GM19023 (cell line): ENCODE measurements at regions not wholly inside any gene's neighbourhood (a gene's known extent, or its start where the extent isn't known, plus 50 kb on each side); places are given as distances from the start of the nearest gene placed in this dataset.

Experiments used
- ATAC-seq: cut with Tn5 transposase; IDR thresholded peaks from one replicate; pipeline ENCODE4 v1.9.1; 2021; ENCODE audit warnings: mild to moderate bottlenecking, moderate library complexity; ENCODE audit not compliant: unreplicated experiment

- no peak for ATAC-seq
Observed at GRCh38 chr4:60808726-60809485, 391.2 kb upstream of the ADGRL3 start.

DNA sequence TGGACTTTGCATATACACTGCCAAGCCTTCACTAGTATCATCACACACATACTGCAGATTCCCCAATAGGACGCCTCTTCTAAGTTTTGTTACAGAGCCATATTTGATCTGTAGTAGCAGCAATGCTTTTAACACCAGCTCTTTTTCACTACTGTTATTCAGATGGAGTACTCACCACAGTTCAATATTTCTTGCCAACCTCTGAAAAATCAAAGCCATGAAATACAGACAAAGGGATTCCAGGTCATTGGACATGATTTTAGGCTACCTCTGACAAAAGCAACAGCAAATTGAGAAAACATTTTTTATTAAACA lies 390.7 kb upstream of the ADGRL3 start:
- ATAC-seq: no peak

DNA sequence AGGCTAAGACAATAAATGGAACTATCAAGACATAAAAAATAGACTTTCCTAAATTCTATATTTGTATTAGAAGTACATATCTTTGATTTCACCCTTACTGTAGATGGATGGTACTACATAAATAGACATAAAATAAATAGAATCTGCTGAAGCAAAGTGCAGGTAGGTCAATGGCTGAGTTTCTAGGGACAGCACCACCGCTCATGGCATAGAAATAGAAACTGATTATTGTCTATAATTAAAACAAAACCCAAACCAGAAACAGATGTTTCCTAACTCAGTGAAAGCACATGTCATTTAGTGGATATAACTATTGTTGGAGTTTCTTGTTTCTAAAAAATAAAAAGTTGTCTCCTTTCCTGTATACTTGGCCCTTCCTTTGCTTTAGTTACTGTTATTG lies 387.3 kb upstream of the ADGRL3 start:
- ATAC-seq: no peak

DNA sequence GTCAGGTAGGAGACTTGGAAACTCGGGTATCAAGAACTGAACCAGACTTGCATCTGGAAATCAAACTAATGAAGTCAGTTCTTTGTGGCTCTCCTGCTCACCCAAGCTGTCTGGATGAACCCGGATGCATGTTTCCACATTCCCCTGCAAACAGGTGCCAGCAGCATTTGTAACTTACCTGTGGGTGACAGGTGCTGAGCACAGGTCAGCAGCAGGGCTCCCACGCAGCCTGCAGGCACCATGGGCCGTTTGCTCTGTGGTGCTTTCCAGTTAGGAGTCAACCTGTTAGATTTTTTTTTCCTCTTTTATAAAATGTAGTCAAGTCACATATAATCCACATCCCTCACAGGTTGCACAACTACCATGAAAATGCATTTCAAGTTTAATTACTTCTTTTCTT lies 385.6 kb upstream of the ADGRL3 start:
- no peak for ATAC-seq

DNA sequence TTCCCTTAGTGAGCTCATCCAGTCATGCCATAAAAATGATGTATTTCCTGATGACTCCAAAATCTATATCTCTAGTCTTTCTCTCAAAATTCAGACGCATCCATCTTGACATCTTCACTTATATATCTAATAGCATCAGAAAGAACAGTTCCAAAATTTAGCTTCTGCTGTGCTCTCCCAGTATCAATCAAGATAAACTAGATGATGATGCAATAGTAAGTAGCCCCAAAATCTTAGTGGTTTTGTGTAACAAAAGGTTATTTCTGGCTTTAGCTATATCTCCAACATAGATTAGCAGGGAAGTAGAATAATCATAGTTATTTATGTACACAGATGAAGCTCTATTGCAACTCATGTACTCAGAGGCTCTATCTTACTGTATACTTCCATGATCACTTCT lies 382.5 kb upstream of the ADGRL3 start:
- ATAC-seq: no peak

DNA sequence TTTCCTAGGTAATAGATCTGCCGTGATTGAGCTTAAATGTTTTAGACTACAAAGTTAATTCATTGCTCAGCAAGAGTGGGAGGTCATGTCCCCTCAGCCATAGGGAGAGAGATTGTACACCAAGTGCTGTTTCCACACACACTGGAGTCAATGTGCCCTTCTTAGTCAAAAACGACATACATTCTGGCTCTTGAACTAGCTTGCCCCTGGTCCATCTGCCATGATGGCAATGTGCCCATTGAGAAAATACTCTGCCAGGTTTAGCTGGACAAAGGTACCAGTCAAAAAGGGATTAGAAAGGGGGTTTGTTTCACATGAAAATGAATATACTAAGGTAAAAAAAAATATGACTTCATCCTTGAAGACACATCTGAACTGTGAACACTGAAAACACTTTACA lies 377.1 kb upstream of the ADGRL3 start:
- no peak for ATAC-seq

DNA sequence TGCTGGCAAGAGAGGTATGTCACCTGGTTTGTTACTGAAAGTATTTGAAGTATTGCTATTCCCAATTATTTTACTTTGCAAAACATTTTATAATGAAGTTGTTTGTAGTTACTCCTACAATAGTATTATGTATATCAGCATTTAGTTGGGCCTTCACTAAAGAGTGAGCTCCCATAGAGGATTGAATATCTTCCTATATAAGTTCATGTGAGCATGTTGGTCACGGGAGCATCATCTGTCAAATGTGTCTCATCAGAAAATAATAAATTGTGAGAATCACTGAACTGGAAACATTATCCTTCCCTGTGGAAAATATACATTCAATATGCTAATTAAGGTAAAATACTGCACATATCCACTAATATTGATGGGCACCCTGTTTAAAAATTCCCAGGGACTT lies 360.1 kb upstream of the ADGRL3 start:
- no peak for ATAC-seq

- no peak for ATAC-seq
Observed at GRCh38 chr4:60846678-60847077, 353.4 kb upstream of the ADGRL3 start.

DNA sequence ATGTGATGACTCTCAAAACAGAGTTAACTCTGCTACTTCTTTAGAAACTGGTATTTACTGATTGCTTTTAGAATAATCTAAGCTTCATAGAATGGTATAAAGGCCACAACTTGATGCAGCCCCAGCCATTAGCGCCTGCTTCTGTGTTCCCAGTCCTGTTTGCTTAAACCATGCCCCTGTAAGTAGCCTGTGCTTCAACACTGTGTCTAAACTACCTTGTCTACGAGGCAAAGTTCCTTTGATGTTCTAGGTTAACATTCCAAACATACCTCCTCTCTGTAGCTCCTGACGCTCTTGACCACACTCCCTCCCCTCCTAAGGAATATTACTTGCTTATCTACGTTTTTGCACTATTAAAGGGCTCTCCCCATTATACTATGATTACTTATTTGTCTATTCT lies 352.5 kb upstream of the ADGRL3 start:
- no peak for ATAC-seq

DNA sequence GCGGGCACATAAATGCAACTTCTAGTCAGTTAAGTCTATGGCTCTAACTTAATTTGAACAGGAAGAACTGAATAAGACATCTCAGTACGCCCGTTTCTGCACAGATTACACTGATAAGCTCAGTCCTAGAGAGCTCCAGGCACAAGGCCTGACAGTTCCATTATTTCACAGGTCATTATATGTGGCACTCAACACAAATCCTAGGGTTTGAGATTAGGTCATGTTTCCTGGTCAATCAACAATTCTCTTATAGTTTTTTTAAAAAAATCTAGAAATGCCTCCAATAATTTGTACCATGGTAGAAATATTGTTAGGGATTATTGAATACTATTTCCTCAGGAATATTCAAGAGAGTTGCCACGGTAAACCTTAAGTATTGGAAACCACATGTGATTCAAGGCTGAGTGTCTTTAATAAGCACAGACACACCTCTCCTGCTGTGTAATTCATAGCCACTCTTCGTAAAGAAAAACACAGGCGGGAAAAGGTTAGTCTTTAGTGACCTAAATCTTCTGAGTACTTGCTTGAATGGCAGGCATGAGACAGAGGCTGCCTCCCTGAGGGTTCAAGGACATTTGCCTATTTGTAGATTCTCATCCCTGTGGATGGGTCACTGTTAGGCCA lies 342.9 kb upstream of the ADGRL3 start:
- ATAC-seq: no peak

DNA sequence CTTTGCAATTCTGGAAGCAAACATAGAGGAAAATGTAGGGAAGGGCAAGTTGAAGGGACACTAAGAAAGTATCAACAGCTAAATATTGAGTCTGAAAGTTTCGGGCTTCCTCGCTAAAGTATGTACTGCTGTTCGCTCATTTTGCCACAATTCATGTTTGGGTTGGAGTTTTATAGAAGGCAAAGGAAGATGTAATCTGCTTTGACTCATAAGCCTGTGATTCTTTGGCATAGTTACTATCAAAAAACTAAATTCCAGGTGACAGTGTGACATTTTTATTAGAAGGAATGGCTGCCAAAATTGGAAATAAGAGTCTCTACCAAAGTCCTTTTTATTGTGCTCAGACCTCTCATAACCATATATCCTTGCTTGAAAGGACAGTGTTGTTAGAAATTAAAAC lies 336.7 kb upstream of the ADGRL3 start:
- ATAC-seq: no peak

DNA sequence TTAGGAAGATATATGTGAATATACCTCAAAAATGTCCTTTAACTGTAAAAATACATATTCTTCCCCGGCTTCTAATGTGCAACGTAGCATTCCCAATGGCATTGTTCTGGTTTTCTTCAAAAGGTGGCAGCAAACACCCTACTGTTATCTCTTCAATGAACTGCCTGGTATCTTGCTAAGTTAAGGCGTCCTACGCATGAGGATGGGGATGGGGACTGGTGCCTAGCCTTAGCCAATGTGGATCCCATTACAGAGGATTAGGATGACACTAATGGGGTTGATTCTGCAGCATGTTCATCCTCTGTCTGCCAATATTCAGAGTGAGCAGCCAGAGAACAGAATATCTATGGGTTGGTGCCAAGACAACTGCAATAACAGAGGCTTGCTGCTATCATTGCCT lies 334.9 kb upstream of the ADGRL3 start:
- ATAC-seq: no peak

DNA sequence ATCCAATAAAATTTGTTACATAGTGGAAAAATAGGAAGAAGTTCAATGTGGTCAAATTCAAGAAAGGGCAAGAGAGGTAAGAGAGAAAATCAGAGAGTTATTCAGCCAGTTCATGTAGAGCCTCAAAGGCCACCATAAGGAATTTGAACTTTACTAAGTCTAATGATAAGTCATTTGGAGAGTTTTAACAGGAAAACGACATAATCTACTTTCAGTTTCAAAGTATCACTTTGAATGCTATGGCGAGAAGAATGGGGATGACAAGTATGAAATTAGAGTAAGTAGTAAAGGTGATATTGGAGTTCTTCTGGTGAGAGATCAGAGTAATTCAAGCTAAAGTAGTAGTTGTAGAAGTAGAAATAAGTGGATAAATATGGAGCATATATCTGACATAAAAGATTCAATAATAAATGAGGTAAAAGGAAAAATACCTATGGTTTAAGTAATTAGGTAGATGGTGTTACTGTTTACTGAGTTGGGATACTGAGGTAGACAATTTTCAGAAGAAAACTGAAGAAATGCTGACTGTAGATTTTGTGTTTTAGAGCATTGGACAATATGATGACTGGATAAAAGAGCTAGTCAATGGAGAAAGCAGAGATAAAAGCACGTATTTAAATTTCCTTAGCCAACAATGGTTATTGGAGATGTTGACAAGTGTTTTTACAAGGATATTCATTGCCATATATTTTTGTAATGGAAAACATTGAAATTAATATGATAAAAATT lies 331.7 kb upstream of the ADGRL3 start:
- no peak for ATAC-seq

GRCh38 chr4:60879135-60879701 lies 320.9 kb upstream of the ADGRL3 start:
- ATAC-seq: no peak

- ATAC-seq: no peak
Observed at GRCh38 chr4:60884587-60884986, 315.5 kb upstream of the ADGRL3 start.

DNA sequence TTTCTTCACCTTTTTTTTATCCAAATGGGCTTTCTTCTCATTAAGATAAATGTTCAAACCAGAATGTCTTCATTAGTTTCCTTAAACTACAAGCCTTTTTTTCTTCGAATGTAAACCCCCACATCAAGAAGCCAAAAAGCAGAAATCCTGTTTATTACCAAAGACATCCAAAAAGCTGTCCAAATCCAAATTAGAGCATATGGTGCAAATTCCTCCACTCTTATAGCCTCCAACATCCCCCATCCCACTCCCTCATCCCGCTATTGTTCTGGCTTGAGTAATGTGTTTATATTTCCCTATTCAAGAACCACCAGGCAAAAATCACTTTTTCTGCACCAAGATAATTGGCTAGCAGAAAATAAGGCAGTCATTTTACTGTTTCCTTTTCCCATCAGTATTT lies 315.1 kb upstream of the ADGRL3 start:
- ATAC-seq: no peak

- ATAC-seq: no peak
Observed at GRCh38 chr4:60890743-60891142, 309.4 kb upstream of the ADGRL3 start.

DNA sequence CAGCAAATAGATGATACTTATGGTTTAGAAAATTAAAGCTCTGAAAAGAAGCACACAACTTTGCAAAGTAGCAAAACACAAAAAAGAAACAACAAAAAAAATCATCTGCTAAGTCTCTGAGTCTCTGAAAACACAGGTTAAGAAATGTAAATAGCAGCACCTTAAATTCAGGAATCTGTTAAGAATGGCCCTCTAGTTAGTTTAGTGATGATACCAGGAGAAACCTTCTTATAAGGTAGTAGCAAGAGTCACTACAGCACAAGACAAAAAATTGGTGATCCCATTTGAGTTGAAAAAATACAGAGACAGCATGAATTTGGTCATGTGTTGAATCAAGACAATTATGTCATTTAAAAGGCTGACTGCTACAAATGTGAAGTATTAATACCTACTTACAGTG lies 308.2 kb upstream of the ADGRL3 start:
- ATAC-seq: no peak

DNA sequence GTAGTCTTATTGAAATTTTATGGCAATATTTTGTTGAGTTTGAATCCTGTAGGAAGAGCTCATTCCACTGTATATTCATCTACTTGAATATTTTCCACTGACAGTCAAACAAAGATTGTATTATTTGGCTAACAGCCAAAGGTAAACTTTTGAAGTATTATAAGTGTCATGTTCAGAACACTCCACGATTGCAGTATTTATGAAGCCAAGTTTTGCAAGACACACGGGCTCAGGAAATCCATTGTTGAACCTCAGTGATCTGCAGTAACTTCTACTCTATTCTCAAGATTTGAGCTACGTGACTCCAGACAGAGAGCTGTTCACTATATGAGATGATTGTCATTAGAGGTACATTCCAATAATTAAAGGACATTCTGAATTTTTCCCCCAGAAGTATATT lies 302.7 kb upstream of the ADGRL3 start:
- no peak for ATAC-seq

- ATAC-seq: no peak
Observed at GRCh38 chr4:60905162-60905561, 295.0 kb upstream of the ADGRL3 start.

- no peak for ATAC-seq
Observed at GRCh38 chr4:60911127-60911526, 289.0 kb upstream of the ADGRL3 start.

- no peak for ATAC-seq
Observed at GRCh38 chr4:60913002-60913401, 287.1 kb upstream of the ADGRL3 start.
